NCI-H82 (cell line): ENCODE measurements at regions not wholly inside any gene's neighbourhood (a gene's known extent, or its start where the extent isn't known, plus 50 kb on each side); places are given as distances from the start of the nearest gene placed in this dataset.
"Not testable (repeated sequence)": the region's sequence is repeated elsewhere in the genome, so short reads cannot be mapped to it uniquely, and the experiment has no call there.

Experiments used
- DNase-seq: peaks from one replicate; lab custom pipeline; 2025; lab: John Stamatoyannopoulos, UW

GRCh38 chr1:185468626-185469025 lies 151.6 kb upstream of the IVNS1ABP start:
- DNase-seq: no peak

- no peak for DNase-seq
Observed at GRCh38 chr1:185467122-185467521, 150.1 kb upstream of the IVNS1ABP start.

- DNase-seq: no peak
Observed at GRCh38 chr1:185464777-185465176, 147.7 kb upstream of the IVNS1ABP start.

GRCh38 chr1:185463433-185463832 lies 146.4 kb upstream of the IVNS1ABP start:
- DNase-seq: no peak

- no peak for DNase-seq
Observed at GRCh38 chr1:185463011-185463410, 146.0 kb upstream of the IVNS1ABP start.

GRCh38 chr1:185460723-185461122 lies 143.7 kb upstream of the IVNS1ABP start:
- DNase-seq: not testable (repeated sequence)

GRCh38 chr1:185459141-185459540 lies 142.1 kb upstream of the IVNS1ABP start:
- no peak for DNase-seq

- no peak for DNase-seq
Observed at GRCh38 chr1:185458670-185459069, 141.6 kb upstream of the IVNS1ABP start.

- DNase-seq: no peak
Observed at GRCh38 chr1:185453496-185454192, 136.6 kb upstream of the IVNS1ABP start.

- no peak for DNase-seq
Observed at GRCh38 chr1:185450917-185451316, 133.9 kb upstream of the IVNS1ABP start.

GRCh38 chr1:185450060-185450788 lies 133.2 kb upstream of the IVNS1ABP start:
- DNase-seq: no peak

GRCh38 chr1:185449378-185450059 lies 132.5 kb upstream of the IVNS1ABP start:
- peak; percentile 20 for DNase-seq

- DNase-seq: no peak
Observed at GRCh38 chr1:185448591-185449186, 131.6 kb upstream of the IVNS1ABP start.

GRCh38 chr1:185446131-185446530 lies 129.1 kb upstream of the IVNS1ABP start:
- no peak for DNase-seq

GRCh38 chr1:185445594-185445993 lies 128.6 kb upstream of the IVNS1ABP start:
- DNase-seq: no peak

- DNase-seq: no peak
Observed at GRCh38 chr1:185444676-185445075, 127.6 kb upstream of the IVNS1ABP start.

GRCh38 chr1:185442050-185442449 lies 125.0 kb upstream of the IVNS1ABP start:
- no peak for DNase-seq

GRCh38 chr1:185441605-185442004 lies 124.6 kb upstream of the IVNS1ABP start:
- peak; percentile 34 for DNase-seq

- DNase-seq: no peak
Observed at GRCh38 chr1:185440877-185441276, 123.8 kb upstream of the IVNS1ABP start.

- no peak for DNase-seq
Observed at GRCh38 chr1:185439727-185440415, 122.8 kb upstream of the IVNS1ABP start.

- no peak for DNase-seq
Observed at GRCh38 chr1:185438936-185439335, 121.9 kb upstream of the IVNS1ABP start.
